ENCODE measurements at regions not wholly inside any gene's neighbourhood (a gene's known extent, or its start where the extent isn't known, plus 50 kb on each side); places are given as distances from the start of the nearest gene placed in this dataset.
A peak's percentile ranks its signal among the peaks of the same experiment; 100 is the strongest.

DNA sequence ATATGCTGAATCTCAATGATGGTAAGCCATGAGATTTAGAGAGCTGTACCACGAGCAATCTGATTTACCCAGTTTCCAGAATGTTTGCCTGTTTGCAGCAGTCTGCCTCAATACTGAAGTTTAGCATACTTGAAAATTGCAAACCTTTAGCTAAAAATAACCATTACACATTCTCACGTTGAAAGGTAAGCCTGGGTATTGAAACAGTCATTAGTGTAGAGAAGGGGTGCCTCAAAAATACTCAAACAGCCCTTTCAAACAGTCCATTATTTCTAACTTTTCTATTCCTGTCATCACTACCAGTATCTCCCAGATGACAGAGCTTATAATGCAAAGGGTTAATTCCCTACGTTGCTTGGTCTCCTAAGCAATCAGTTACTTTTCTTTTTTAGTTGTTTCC is 111.8 kb upstream of the MBNL1 start:
- no peak for DNase-seq

DNA sequence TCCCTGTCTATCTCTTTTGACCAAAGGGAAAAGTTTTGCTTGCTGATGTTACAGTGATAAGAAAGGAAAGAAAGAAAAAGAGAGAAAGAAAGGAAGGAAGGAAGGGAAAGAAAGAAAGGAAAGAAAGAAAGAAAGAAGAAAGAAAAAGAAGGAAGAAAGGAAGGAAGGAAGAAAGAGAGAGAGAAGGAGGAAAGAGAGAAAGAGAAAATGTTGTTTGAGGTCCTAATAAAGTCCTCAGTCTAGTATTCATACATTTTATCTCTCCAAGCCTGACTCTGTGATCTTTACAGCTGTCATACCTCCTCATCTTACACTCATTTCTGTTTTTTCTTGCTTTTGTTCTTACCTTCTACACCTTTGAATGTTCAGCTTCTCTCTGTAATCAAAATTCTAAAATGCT is 111.4 kb upstream of the MBNL1 start:
- DNase-seq = no peak

DNA sequence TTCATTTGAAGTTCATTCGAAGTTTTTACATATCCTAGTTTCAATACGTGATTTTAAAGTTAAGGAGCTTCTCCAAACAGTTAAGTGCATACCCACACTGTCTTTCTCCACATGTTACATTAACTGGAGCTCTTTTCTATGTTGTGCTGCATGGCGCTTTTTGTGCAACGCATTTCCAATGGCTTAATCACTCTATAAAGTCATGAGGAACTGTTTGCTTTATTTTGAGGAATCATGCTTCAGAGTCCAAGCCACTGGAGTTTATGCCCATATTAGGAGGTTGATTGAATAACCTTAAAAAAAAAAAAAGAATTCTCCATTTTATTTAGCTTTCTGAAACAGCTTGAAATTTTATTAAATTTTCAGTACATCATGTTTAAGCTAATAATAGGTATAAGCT is 109.4 kb upstream of the MBNL1 start:
- no peak for DNase-seq

DNA sequence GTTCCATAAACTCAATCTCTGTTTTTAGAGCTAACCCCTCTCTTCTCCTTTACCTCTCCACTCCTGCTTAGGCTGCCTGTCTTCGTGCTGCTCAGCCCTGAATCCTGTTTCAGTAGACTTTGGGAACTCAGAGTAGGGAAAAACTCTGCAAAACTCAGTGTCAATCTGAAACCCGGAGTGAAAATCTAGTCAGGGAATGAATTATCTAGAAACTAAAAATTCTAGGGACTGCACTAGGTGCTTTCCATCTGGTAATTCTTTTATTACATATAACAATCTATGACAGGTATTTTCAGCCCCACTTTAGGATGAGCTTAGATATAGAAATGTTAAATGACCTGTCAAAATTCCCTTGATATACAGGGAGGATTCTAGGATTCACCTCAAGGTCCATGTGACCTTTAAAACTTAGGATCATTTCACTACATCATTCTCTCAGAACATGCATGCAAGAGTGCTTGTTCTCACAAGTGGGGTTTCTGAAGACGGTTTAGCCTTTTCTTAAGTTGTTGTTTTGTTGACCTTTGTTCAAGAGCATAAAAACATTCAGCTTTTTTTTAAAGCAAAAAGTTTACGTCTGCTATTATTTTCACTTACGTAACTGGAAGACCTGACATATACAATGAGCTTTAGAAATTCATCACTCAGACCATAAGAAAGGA is 108.2 kb upstream of the MBNL1 start:
- DNase-seq = no peak

DNA sequence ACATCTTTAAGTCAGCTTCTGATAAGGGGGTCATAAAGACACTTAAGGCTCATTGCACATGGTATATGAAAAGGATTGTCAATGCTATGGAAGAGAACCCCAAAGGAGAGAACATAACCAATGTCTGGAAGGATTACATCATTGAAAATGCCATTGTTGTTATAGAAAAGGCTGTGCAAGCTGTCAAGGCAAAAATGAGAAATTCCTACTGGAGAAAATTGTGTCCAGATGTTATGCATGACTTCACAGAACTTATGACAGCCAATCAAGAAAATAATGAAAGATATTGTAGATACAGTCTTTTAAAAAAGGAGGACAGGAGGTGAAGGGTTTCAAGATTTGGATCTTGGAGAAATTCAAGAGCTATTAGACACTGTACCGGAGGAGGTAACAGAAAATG is 96.3 kb upstream of the MBNL1 start:
- no peak for DNase-seq

DNA sequence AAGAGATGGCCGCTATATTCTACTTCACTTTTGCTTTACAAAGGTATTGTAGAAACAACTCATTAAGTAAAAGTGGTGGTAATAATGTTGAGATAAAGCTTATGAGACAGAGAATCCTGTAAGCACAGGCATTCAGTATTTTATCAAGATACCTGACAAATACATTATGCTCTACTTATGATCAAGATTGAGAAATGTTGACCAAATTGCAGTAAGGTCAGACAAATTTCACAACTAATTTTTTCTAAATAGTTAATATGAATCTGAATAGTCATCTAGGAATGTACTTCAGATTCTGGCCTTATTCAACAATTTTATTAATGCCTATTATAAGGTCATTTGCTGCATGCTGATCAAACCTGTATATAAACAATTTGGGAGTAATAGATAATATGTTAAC is 95.1 kb upstream of the MBNL1 start:
- no peak for DNase-seq

DNA sequence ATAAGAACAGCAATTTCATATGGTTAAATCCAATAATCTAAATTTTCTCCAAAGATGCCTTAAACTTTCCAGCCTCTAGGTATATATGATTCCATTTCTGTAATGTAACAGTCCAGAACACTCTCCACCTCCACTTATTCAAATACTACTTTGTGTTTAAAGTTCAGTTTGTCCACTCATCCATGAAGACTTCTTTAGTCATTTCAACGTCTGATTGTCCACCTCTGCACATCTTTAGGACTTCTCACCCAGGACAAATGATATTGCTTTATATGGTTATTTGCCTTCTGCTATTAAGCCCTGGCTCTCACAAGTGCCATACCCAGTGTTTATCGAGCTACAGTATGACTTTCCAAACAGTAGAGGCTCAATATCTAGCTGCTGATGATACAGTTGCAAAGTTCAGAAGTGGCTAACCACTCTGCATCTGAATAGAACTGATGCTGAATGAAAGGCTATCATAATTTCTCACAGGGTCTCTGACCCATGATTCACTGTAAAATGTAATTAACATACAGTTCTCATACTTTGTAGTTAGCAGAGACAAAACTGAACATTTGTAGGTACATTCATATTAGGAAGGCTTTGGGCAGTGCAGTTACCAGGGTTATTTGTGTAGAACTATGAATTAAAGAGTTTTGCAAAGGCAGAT is 93.7 kb upstream of the MBNL1 start:
- DNase-seq = no peak

DNA sequence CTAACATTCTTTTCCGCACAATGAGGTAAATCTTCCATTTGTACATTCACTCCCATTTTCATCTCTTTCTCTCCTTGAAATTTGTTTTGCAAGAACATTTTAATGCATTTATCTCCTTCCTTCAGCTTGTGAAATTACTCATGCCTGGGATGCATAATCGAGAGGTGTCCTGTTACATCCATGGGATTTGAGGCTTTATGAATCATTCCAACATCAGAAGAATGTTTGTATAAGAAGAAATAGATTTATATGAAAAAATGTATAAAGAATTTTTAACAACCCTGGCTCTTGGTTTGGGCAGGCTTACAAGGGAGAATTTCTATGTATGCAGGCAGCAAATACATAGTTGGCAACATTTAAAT is 93.2 kb upstream of the MBNL1 start:
- no peak for DNase-seq

DNA sequence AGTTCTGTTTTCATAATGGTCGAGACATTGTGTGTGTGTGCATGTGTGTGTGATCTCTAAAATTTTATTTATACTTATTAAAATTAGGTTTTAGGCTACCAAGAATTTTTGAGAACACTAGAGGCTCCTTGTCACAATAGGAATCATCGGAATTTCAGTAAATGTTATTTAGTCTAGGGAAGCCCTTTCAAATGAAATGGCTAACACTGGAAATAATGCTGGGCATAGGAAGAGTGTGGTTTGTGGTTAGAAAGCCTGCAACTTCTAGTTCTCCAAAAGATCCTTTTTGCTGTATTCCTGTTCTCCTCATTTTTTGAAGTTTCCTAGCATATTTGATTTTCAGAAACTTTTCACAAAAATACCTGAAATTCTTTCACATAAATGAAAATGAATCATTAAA is 92.5 kb upstream of the MBNL1 start:
- DNase-seq = no peak

DNA sequence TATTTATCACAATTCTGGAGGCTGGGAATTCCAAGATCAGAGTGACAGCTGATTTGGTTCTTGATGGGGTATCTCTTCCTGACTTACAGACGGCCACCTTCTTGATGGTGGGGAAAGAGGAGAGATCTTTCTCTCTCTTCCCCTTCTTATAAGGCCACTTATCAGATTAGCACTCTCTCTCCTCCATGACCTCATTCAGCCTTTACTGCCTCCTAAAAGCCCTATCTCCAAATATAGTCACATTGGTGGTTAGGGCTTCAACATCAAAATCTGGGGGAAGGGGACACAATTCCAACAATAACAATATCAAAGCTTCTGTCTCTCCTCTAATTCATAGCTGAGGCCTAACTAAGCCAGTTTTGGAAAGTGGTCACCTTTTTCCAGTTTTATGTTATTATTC is 91.7 kb upstream of the MBNL1 start:
- DNase-seq = no peak

DNA sequence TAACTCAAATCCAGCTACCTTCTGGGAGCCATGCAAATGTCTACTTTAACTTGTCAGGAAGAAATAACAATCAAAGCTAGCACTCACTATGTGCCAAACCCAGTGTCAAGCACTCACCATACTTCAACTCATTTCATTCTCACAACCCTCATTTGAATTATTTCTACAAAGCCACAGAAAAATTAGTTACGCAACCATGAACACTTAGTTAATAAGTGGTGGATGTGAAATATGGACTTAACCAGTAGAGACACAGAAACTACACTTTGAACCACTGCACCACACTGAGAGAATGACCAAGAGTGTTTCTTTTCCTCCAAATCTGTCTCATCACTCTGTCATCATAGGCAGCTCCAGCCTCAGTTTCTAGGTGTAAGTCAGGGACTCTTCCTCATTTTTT is 91.0 kb upstream of the MBNL1 start:
- DNase-seq = no peak

DNA sequence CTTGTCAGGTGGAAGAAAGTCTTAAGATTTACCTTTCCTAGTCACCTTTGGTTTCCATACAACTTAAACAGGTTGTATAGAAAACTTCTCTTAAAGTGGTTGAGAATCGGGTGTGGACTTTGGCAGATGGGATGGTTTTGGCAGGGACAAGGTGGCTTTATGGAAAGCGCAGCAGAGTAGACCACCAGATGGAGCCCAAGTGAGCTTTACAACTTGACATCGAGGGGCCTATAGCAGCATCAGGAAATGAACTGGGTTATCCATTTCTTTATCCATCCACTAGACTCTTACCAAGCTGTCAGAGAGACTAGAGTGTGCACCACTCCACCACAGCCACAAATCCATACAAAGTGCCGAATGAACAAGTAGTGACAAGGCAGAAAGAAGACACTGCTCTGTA is 85.3 kb upstream of the MBNL1 start:
- DNase-seq = peak; percentile 14

DNA sequence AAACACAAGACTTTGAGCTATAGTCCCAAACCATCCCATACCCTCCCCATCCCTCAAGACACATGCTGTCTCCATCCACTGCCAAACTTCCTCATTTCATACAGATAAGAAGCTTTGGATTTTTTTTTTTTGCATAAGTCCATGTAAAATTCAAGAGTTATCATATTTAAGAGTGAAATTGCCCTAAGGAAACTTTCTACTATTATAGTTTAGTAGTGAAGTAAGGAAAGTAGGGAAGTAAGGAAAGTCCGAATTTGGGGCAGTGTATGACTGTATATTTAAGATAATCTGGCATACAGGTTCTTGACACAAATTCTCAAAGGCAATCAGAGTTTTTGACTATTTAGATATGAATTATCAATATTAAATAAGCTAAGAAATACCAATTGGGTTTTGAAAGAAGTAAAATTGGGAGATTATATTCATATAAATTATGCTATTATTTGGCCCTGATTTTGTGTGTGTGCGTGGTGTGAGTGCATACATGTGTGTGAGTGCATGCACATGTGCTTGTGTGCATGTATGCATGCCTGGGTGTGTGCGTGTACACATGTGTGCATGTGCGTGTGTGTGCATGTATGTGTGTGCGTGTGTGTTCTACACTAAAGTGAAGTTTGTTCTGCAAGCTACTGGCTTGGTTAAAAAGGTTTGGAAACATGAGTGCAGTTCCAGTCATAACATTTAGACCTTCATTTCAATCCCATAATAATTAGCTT is 83.6 kb upstream of the MBNL1 start:
- no peak for DNase-seq

DNA sequence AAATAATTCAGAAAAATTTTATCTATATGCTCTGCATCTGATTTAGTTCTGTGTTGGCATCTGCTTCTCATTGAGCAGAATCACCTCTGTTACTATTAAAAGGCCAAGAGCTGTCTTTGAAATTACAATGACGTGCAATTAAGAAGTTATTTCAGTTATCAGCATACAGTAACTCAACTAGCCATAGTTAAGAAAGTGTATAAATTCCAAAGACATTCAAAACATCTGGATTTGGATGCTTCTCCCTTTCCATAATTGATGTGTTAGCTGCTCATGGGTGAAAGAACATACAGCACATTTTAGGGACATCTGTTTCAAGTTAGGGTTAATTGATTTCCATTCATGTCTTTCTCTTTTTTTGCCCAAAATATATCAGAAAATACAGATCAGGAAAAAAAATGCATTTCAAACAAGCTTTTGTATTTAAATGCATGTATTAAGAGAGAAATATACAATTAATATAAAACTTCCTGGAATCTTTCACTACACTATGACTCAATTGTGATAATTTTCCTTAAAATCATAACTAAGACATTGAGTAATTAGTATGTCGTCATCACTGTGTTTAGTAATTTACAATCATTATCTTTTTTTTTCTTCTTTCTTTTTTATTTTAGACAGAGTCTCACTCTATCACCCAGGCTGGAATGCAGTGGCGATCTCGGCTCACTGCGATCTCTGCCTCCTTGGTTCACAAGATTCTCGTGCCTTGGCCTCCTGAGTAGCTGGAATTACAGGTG is 82.7 kb upstream of the MBNL1 start:
- DNase-seq = no peak

DNA sequence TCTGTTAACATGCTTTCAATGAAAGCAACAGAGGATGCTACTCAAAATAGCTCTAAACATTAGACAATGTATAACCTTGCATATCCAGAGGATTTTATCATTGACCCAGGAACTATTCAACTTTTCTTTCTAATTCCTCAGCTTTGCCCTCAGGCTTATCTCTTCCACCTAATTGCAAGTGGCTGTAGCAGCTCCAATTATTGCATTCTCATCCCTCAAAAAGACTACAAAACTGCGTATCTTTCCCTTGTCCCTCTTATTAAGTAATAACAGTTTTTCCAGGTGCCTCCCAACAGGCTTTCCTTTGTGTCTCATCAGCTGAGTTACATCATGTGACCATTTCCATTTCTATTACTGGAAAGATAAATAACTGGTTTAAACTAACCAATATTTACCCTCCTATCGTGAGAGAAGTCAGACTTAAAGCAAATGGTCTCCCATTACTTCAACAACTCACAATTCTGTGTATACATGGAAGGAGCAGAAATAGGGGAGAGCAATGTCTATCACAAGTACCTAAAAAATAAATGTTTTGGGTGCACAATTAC is 78.0 kb upstream of the MBNL1 start:
- DNase-seq = peak; percentile 49

DNA sequence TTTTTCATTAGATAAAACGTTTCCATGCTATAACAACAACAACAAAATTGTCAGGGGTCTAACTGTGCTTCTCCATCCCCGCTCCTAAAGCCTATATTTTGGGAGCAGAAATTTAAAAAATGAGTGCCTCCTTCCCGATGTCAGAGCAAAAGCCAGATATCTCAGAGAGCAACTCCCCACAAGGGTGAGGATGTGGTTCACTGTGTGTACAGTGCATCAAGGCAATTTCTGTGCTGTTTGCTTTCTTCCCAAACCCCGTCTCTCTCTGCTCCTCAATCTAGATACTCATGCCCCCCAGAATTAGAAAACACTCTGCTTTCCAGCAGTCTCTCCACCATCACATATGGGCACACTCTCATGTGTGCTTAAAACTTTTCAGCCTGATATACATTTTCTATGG is 76.7 kb upstream of the MBNL1 start:
- DNase-seq = no peak

DNA sequence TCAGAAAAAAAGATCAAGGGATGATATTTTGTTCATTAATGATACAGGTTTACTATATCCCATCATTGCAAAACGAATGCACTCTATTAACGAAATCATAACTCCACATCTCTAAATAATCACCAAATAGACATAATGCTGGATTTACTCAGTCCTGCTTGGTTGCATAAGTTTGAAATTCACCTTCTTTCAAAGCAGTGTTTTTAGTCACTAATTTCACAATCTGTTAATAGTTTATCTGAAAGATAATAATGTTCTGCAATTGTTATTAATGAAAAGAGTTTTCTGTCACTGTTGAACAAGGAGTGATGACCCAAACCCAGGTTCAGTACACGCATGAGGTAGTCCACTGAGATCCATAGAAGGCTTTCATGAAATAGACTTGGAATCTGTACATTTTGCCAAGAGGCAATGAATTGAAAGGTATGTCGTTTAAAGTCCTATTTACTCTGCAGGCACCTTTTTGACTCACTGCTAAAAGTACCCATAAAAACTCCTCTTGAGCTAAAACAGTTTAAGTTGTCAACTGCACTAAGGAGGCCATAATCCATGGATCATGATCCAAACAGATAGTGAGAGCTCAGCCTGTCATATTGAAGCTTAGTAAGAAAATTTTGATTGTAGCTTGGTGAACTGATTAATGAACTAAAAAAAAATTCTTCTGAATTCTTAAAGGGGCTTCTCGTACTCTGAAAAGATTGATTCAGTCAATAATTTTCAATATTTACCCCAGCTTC is 75.6 kb upstream of the MBNL1 start:
- DNase-seq = no peak

DNA sequence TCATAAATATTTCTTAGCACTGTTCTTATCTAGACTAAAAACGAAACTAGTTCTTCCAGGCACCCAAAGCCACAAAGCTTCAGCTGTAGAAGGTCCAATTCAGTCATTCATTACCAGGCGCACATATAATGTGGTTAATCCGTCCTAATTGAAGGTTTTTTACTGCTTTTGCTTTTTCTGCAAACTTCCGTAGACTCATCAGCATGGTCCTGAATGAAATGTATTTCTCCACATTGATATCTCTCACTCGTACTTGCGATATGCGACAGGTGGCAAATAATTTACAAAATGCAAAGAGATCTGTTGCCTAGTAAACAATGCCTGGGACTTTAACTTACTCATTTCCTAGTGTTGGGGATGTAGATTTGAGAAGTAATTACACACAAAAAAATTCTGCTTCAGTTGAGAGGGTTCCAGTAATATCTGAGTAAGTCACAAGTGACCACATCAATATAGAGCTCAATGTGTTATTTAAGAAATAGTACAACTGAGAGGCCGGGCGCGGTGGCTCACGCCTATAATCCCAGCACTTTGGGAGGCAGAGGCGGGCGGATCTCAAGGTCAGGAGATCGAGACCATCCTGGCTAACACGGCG is 75.0 kb upstream of the MBNL1 start:
- DNase-seq = no peak

DNA sequence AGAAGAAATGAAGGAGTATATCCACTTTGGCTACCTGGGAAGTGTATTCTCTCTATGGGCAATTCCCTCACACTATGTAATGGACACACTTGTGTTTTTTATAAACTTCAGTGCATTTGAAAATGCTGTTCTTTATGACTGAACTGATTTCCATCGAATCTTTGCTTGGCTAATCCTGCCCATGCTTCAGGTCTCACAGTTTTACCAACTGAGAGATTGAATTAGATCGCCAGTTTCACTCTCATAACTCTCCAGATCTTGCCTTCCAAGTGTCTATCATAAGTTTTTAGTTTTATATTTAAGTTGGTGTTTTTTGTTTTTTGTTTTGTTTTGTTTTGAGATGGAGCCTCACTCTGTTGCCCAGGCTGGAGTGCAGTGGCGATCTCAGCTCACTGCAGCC is 73.5 kb upstream of the MBNL1 start:
- no peak for DNase-seq

DNA sequence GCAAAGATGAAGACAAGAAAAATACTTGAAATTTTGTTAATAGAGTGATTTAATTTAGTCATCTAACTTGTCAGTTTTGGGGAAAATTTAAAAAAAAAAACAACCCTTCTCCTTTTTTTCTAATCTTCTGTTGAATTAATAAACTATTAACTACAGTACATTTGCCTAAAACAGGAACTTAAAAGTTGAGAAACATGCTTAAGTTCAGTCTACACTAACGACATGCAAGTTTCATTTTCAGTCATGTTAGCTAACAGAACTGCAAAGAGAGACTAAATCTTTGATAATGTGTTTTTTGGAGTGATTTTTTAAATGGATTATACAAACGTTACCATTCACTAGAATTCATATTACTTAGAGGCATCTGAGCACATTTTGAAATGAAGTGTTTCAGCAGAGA is 71.9 kb upstream of the MBNL1 start:
- DNase-seq = no peak

DNA sequence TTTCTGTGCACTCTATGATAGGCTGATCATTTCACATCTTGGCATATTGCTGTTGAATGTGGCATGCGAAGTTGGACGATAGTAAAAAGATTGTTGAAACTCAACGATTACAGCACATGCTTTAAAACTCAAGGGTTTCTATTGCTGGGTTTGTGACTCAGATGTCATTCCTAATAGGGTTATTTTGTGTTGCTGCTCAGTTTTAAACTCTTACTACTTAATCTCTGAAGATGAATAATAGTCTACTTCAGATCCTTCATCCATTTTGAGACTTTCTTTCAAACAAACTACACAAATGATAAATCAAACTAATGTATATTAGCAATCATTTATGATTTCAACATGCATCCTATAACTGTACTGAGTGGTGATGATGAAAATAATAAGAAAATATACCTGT is 71.3 kb upstream of the MBNL1 start:
- DNase-seq = no peak

DNA sequence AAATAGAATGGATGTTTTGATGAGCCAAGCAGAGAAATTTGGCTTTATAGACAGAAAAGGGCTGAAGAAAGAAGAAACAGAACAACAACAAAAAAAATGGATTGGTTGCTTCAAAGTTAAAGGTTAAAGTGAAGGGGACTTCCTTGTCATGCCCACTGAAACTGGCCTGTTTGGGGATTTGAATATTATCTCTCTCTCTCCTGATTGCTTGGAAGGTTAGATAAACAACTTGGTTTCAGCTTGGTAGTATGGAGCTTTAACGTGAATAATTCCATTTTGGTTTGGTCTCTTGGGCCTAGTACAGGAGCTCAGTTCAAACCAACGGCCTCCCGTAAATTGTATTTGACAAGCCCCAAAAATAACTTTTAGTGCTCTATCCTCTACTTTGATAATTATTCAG is 70.8 kb upstream of the MBNL1 start:
- no peak for DNase-seq

DNA sequence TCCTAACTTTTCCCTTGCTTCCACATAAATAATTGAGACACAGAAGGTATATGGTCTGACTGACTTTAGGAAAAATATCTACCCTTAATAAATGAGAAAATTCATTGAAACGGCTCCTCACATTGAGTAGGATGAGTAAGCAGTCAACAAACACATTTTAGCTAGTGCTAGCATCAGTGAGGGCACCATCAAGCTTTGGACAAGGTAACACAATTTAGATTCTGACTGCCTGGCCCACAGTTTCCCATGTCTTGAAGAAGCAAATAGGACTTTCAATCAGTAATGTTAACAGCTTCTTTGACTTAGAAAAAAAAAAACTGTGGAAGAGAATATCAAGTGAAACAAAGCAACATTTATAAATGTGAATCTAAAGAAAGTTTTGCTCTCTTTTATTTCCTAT is 70.1 kb upstream of the MBNL1 start:
- DNase-seq = no peak
